Liver (tissue), 8 donors: ENCODE measurements at regions not wholly inside any gene's neighbourhood (a gene's known extent, or its start where the extent isn't known, plus 50 kb on each side); places are given as distances from the start of the nearest gene placed in this dataset.
"Not testable (repeated sequence)": the region's sequence is repeated elsewhere in the genome, so short reads cannot be mapped to it uniquely, and the experiment has no call there.

ENCODE experiments used
- DNase-seq: peaks from one replicate; pipeline ENCODE4 v3.0.0-alpha.2; 2017; ENCODE audit warnings: low spot score
- H3K27ac ChIP-seq, 2 donors: one replicate each; pipeline ENCODE4 v1.7.0; 2013; ENCODE audit warnings: inconsistent platforms in 2 of 2, low read length in 2 of 2, control low read depth in 1 of 2, low read depth in 1 of 2, mild to moderate bottlenecking in 1 of 2
- H3K27me3 ChIP-seq, 4 donors: one replicate each; pipeline versions ENCODE4 v1.6.1 to v1.7.0; 2013; ENCODE audit warnings: low read length in 3 of 4, inconsistent platforms in 1 of 4, mild to moderate bottlenecking in 1 of 4, moderate library complexity in 1 of 4; ENCODE audit not compliant: control insufficient read depth in 4 of 4, insufficient read depth in 4 of 4
- H3K36me3 ChIP-seq, 4 donors: one replicate each; pipeline versions ENCODE4 v1.6.1 to v1.7.0; 2013; ENCODE audit warnings: low read length in 3 of 4, mild to moderate bottlenecking in 3 of 4, low read depth in 1 of 4, moderate library complexity in 1 of 4; ENCODE audit not compliant: control insufficient read depth in 4 of 4, insufficient read depth in 3 of 4
- H3K4me1 ChIP-seq, 4 donors: one replicate each; pipeline versions ENCODE4 v1.6.1 to v1.7.0; 2013; ENCODE audit warnings: low read length in 3 of 4, mild to moderate bottlenecking in 3 of 4, moderate library complexity in 1 of 4; ENCODE audit not compliant: control insufficient read depth in 4 of 4, insufficient read depth in 4 of 4
- H3K4me3 ChIP-seq, 3 donors: one replicate each; pipeline versions ENCODE4 v1.6.1 to v1.7.0; 2013; ENCODE audit warnings: low read length in 3 of 3, control low read depth in 1 of 3, low read depth in 1 of 3, mild to moderate bottlenecking in 1 of 3
- H3K9ac ChIP-seq, 2 donors: one replicate each; pipeline ENCODE4 v1.7.0; 2013; ENCODE audit warnings: low read length in 2 of 2, mild to moderate bottlenecking in 2 of 2, moderate library complexity in 2 of 2, control low read depth in 1 of 2, low read depth in 1 of 2
- H3K9me3 ChIP-seq, 4 donors: one replicate each; pipeline versions ENCODE4 v1.6.1 to v1.7.0; 2013; ENCODE audit warnings: low read length in 3 of 4; ENCODE audit not compliant: control insufficient read depth in 4 of 4
- EGR1 ChIP-seq, 2 donors: IDR thresholded peaks; 2 replicates each; pipeline ENCODE4 v1.6.1; 2016 to 2018; ENCODE audit warnings: antibody characterized with exemption in 2 of 2, low read depth in 2 of 2
- FOXA1 ChIP-seq: IDR thresholded peaks from 2 replicates; pipeline ENCODE4 v1.6.1; 2016; ENCODE audit warnings: antibody characterized with exemption
- FOXA2 ChIP-seq: IDR thresholded peaks from 2 replicates; pipeline ENCODE4 v1.6.1; 2016; ENCODE audit warnings: antibody characterized with exemption
- GABPA ChIP-seq, 2 donors: IDR thresholded peaks in 1 of 2; conservative IDR thresholded peaks in 1 of 2; 2 replicates each; pipeline ENCODE4 v1.6.1; 2016; ENCODE audit warnings: antibody characterized with exemption in 2 of 2, mild to moderate bottlenecking in 1 of 2, moderate library complexity in 1 of 2
- HNF4A ChIP-seq, 2 donors: conservative IDR thresholded peaks; 2 replicates each; pipeline ENCODE4 v1.6.1; 2016; ENCODE audit warnings: antibody characterized with exemption in 2 of 2, mild to moderate bottlenecking in 2 of 2
- HNF4G ChIP-seq: IDR thresholded peaks from 2 replicates; pipeline ENCODE4 v1.6.1; 2016; ENCODE audit warnings: antibody characterized with exemption
- NR2F2 ChIP-seq: IDR thresholded peaks from 2 replicates; pipeline ENCODE4 v1.6.1; 2016; ENCODE audit warnings: antibody characterized with exemption
- RAD21 ChIP-seq, 2 donors: IDR thresholded peaks; 2 replicates each; pipeline ENCODE4 v1.6.1; 2016; ENCODE audit warnings: antibody characterized with exemption in 2 of 2, mild to moderate bottlenecking in 2 of 2
- RXRA ChIP-seq, 2 donors: IDR thresholded peaks; 2 replicates each; pipeline ENCODE4 v1.6.1; 2017 to 2018; ENCODE audit warnings: antibody characterized with exemption in 2 of 2, mild to moderate bottlenecking in 1 of 2
- SP1 ChIP-seq: IDR thresholded peaks from 2 replicates; pipeline ENCODE4 v1.6.1; 2018; ENCODE audit warnings: antibody characterized with exemption, mild to moderate bottlenecking
- TAF1 ChIP-seq: conservative IDR thresholded peaks from 2 replicates; pipeline ENCODE4 v1.6.1; 2016; ENCODE audit warnings: antibody characterized with exemption, mild to moderate bottlenecking
- YY1 ChIP-seq: IDR thresholded peaks from 2 replicates; pipeline ENCODE4 v1.6.1; 2016; ENCODE audit warnings: antibody characterized with exemption, mild to moderate bottlenecking
- WGBS: extraction: QIAGEN DNeasy Blood & Tissue Kit; methylation state at CpG from one replicate; pipeline ENCODE4 v1.1.7; 2013; 5-methylcytosine and 5-hydroxymethylcytosine counted together
- TF ChIP-seq, protein P1 (sequence below): IDR thresholded peaks from 2 replicates; pipeline ENCODE4 v1.6.1; 2016; ENCODE audit warnings: antibody characterized with exemption
- TF ChIP-seq, protein P2 (sequence below): IDR thresholded peaks from 2 replicates; pipeline ENCODE4 v1.6.1; 2016; ENCODE audit warnings: antibody characterized with exemption, mild to moderate bottlenecking
- TF ChIP-seq, protein P3 (sequence below): IDR thresholded peaks from 2 replicates; pipeline ENCODE4 v1.6.1; 2016; ENCODE audit warnings: antibody characterized with exemption
- TF ChIP-seq, protein P4 (sequence below): fragments of 150-350 bp; IDR thresholded peaks from 2 replicates; pipeline ENCODE4 v1.5.1; 2017; ENCODE audit warnings: improper control_type of control experiment, low read depth, low read length; ENCODE audit not compliant: missing input control
- TF ChIP-seq, protein P5 (sequence below): IDR thresholded peaks from 2 replicates; pipeline ENCODE4 v1.6.1; 2016; ENCODE audit warnings: antibody characterized with exemption
- donor health status: healthy.
- donor health status: healthy.
- donor health status: healthy.
- donor health status: healthy.
- donor health status: healthy.

DNA sequence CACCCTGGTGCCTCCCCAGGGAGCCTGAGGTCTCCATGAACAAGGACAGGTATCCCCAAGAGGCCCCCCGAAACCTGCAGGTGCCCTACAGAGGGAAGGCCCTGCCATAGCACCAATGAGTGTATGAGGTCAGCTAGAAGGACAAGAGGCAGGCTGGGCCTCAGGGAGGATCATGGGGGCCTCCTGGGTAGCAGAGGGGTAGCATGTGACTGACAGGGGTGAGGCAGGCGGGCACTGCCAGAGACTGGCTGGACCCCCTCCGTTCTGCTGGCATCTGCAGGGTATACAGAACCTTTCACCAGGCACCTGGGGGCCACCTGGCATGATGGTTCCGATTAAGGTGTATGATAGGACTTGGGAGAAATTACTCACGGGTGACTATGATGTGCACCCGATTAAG, 79.2 kb upstream of the KCTD7 start:
- no peak overlapping the region for H3K4me3 ChIP-seq
- no peak overlapping the region for H3K9ac ChIP-seq
- peaks cover 0 to 2% (median 0%) of the 10 kb centered on the region in 4 donors for H3K4me1 ChIP-seq
- TF ChIP-seq, protein P1, sequence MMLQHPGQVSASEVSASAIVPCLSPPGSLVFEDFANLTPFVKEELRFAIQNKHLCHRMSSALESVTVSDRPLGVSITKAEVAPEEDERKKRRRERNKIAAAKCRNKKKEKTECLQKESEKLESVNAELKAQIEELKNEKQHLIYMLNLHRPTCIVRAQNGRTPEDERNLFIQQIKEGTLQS: no peak
- TF ChIP-seq FOXA1: no peak
- no peak for TF ChIP-seq NR2F2
- no peak for TF ChIP-seq YY1
- TF ChIP-seq, protein P2, sequence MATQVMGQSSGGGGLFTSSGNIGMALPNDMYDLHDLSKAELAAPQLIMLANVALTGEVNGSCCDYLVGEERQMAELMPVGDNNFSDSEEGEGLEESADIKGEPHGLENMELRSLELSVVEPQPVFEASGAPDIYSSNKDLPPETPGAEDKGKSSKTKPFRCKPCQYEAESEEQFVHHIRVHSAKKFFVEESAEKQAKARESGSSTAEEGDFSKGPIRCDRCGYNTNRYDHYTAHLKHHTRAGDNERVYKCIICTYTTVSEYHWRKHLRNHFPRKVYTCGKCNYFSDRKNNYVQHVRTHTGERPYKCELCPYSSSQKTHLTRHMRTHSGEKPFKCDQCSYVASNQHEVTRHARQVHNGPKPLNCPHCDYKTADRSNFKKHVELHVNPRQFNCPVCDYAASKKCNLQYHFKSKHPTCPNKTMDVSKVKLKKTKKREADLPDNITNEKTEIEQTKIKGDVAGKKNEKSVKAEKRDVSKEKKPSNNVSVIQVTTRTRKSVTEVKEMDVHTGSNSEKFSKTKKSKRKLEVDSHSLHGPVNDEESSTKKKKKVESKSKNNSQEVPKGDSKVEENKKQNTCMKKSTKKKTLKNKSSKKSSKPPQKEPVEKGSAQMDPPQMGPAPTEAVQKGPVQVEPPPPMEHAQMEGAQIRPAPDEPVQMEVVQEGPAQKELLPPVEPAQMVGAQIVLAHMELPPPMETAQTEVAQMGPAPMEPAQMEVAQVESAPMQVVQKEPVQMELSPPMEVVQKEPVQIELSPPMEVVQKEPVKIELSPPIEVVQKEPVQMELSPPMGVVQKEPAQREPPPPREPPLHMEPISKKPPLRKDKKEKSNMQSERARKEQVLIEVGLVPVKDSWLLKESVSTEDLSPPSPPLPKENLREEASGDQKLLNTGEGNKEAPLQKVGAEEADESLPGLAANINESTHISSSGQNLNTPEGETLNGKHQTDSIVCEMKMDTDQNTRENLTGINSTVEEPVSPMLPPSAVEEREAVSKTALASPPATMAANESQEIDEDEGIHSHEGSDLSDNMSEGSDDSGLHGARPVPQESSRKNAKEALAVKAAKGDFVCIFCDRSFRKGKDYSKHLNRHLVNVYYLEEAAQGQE: no peak
- TF ChIP-seq RAD21 (IDR thresholded peaks at IDR 0.05): no peak
- no peak for TF ChIP-seq TAF1
- WGBS: 98% methylated on average over 6 of the region's 6 CpGs
- no peak for DNase-seq
- no peak overlapping the region for H3K27ac ChIP-seq
- H3K27me3 ChIP-seq: no peaks in the 10 kb centered on the region
- H3K9me3 ChIP-seq: no peaks in the 10 kb centered on the region
- H3K36me3 ChIP-seq: peaks cover 10 to 47% (median 31%) of the 10 kb centered on the region in 4 donors

- TF ChIP-seq NR2F2 (no peak), GABPA (IDR thresholded peaks at IDR 0.05 in 1 of 2, conservative IDR thresholded peaks at IDR 0.05 in 1 of 2) (no peak), HNF4A (conservative IDR thresholded peaks at IDR 0.05) (no peak), EGR1 (IDR thresholded peaks at IDR 0.05; ENCODE audit: low read depth in 2 of 2) (no peak), FOXA1 (no peak), SP1 (no peak), YY1 (no peak), RXRA (IDR thresholded peaks at IDR 0.05) (no peak), HNF4G (no peak), TAF1 (no peak), FOXA2 (no peak)
- TF ChIP-seq, protein P3, sequence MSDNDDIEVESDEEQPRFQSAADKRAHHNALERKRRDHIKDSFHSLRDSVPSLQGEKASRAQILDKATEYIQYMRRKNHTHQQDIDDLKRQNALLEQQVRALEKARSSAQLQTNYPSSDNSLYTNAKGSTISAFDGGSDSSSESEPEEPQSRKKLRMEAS: no peak
- TF ChIP-seq, protein P4, sequence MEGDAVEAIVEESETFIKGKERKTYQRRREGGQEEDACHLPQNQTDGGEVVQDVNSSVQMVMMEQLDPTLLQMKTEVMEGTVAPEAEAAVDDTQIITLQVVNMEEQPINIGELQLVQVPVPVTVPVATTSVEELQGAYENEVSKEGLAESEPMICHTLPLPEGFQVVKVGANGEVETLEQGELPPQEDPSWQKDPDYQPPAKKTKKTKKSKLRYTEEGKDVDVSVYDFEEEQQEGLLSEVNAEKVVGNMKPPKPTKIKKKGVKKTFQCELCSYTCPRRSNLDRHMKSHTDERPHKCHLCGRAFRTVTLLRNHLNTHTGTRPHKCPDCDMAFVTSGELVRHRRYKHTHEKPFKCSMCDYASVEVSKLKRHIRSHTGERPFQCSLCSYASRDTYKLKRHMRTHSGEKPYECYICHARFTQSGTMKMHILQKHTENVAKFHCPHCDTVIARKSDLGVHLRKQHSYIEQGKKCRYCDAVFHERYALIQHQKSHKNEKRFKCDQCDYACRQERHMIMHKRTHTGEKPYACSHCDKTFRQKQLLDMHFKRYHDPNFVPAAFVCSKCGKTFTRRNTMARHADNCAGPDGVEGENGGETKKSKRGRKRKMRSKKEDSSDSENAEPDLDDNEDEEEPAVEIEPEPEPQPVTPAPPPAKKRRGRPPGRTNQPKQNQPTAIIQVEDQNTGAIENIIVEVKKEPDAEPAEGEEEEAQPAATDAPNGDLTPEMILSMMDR: no peak
- TF ChIP-seq, protein P5, sequence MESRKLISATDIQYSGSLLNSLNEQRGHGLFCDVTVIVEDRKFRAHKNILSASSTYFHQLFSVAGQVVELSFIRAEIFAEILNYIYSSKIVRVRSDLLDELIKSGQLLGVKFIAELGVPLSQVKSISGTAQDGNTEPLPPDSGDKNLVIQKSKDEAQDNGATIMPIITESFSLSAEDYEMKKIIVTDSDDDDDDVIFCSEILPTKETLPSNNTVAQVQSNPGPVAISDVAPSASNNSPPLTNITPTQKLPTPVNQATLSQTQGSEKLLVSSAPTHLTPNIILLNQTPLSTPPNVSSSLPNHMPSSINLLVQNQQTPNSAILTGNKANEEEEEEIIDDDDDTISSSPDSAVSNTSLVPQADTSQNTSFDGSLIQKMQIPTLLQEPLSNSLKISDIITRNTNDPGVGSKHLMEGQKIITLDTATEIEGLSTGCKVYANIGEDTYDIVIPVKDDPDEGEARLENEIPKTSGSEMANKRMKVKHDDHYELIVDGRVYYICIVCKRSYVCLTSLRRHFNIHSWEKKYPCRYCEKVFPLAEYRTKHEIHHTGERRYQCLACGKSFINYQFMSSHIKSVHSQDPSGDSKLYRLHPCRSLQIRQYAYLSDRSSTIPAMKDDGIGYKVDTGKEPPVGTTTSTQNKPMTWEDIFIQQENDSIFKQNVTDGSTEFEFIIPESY: no peak
- TF ChIP-seq, protein P1: no peak
- TF ChIP-seq, protein P2: no peak
- Histone ChIP-seq H3K9me3 (no peaks in the 10 kb centered on the region), H3K27me3 (no peaks in the 10 kb centered on the region), H3K4me1 (peaks cover 0 to 4% (median 0%) of the 10 kb centered on the region in 4 donors), H3K27ac (no peak overlapping the region), H3K36me3 (peaks cover 7 to 45% (median 33%) of the 10 kb centered on the region in 4 donors), H3K4me3 (no peak overlapping the region), H3K9ac (no peak overlapping the region)
- no peak for DNase-seq
- 97% methylated on average over 9 of the region's 9 CpGs for WGBS
Observed at GRCh38 chr7:66553001-66553400, 75.7 kb upstream of the KCTD7 start.

GRCh38 chr7:66553675-66554074, 75.0 kb upstream of the KCTD7 start:
- not testable (repeated sequence) for H3K27me3 ChIP-seq, H3K4me3 ChIP-seq, H3K4me1 ChIP-seq, DNase-seq, H3K9me3 ChIP-seq, H3K27ac ChIP-seq, H3K9ac ChIP-seq
- WGBS: 46% methylated on average over 2 of the region's 2 CpGs
- peaks cover 7 to 44% (median 33%) of the 10 kb centered on the region in 4 donors for H3K36me3 ChIP-seq
